ENCODE measurements at regions not wholly inside any gene's neighbourhood (a gene's known extent, or its start where the extent isn't known, plus 50 kb on each side); places are given as distances from the start of the nearest gene placed in this dataset.

GRCh38 chr3:107117156-107117555 is 260.1 kb upstream of the CCDC54 start:
- no peaks in the 10 kb centered on the region for H4K20me1 ChIP-seq
- H3K4me3 ChIP-seq = no peak overlapping the region
- H3K9ac ChIP-seq = no peak overlapping the region
- no peak overlapping the region for H3K4me2 ChIP-seq
- H3K9me3 ChIP-seq = no peaks in the 10 kb centered on the region
- no peaks in the 10 kb centered on the region for H3K36me3 ChIP-seq
- no peak overlapping the region for H3K27ac ChIP-seq
- H3K4me1 ChIP-seq = peaks cover 6% of the 10 kb centered on the region; the same call in 1 of the 2 replicates
- no peaks in the 10 kb centered on the region for H3K27me3 ChIP-seq
- TF ChIP-seq Cebpa-rat (IDR thresholded peaks at IDR 0.05) = no peak

DNA sequence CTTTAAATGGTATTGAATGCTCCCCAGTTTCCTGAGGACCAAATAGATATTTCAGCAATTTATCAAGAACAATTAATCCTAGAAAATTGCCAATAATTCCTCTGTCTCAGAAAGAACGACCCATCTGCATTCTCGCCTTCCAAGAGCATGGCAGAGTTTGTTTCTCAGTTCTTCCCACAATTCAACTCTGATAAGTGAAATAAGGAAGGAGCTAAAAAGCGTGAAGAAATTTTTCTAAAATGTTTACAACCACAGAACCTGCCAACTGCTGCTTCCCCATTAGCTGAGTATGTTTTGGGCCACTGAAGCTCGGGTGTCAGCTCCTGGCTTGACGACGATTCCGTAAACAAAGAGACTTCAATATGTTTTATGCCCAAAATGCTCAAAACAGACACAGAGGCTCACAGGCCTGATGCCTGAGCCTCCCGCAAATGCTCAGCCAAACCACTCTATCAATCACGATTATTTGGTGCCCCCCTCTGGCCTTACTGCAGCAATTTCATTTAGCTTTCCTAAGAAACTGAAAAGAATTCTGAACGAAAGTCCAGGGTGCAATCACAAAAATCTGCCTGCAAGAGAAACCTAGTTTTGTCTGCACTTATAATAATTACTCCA is 259.2 kb upstream of the CCDC54 start:
- H3K9me3 ChIP-seq = no peaks in the 10 kb centered on the region
- H3K4me3 ChIP-seq = no peak overlapping the region
- no peaks in the 10 kb centered on the region for H4K20me1 ChIP-seq
- no peaks in the 10 kb centered on the region for H3K36me3 ChIP-seq
- no peak overlapping the region for H3K27ac ChIP-seq
- H3K4me2 ChIP-seq = peak overlapping the region; percentile 16; the same call in 1 of the 2 replicates
- peak overlapping the region; percentile 11; the same call in 1 of the 2 replicates for H3K9ac ChIP-seq
- peaks cover 6% of the 10 kb centered on the region; the same call in 1 of the 2 replicates for H3K4me1 ChIP-seq
- H3K27me3 ChIP-seq = no peaks in the 10 kb centered on the region
- TF ChIP-seq Cebpa-rat (IDR thresholded peaks at IDR 0.05) = no peak

DNA sequence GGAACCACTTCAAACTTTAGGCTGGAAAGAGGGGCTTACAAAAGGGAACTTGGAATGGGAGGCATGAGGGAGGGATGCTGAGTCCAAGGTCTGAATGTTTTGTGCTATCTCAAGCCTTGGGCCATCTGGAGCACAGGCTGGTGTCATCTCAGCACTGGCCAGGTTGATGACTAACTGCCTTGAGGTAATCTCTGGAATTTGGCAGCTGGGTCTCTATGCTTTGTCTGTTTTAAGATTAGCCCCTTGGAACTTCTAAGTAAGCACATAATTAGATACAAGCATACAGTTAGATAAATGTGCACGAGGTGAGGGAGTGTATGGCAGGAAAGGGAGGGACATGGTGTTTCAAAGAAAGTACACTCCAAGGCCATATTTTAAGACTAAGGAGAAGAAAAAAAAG is 252.4 kb upstream of the CCDC54 start:
- TF ChIP-seq Cebpa-rat (IDR thresholded peaks at IDR 0.05) = no peak
- Histone ChIP-seq H3K9ac (no peak overlapping the region), H3K27ac (no peak overlapping the region), H3K4me2 (no peak overlapping the region), H3K4me3 (no peak overlapping the region), H3K36me3 (no peaks in the 10 kb centered on the region), H3K9me3 (no peaks in the 10 kb centered on the region), H4K20me1 (no peaks in the 10 kb centered on the region), H3K4me1 (no peaks in the 10 kb centered on the region), H3K27me3 (no peaks in the 10 kb centered on the region)

GRCh38 chr3:107128946-107129345 is 248.3 kb upstream of the CCDC54 start:
- H3K27me3 ChIP-seq = no peaks in the 10 kb centered on the region
- no peak overlapping the region for H3K4me3 ChIP-seq
- no peak overlapping the region for H3K27ac ChIP-seq
- H4K20me1 ChIP-seq = no peaks in the 10 kb centered on the region
- H3K4me1 ChIP-seq = no peaks in the 10 kb centered on the region
- TF ChIP-seq Cebpa-rat (IDR thresholded peaks at IDR 0.05) = no peak
- H3K9ac ChIP-seq = no peak overlapping the region
- no peaks in the 10 kb centered on the region for H3K36me3 ChIP-seq
- no peaks in the 10 kb centered on the region; the same call in 1 of the 2 replicates for H3K9me3 ChIP-seq
- no peak overlapping the region for H3K4me2 ChIP-seq

- H3K4me2 ChIP-seq = no peak overlapping the region
- H3K27me3 ChIP-seq = no peaks in the 10 kb centered on the region
- H3K9me3 ChIP-seq = no peaks in the 10 kb centered on the region; the same call in 1 of the 2 replicates
- H3K36me3 ChIP-seq = no peaks in the 10 kb centered on the region
- no peak overlapping the region for H3K27ac ChIP-seq
- TF ChIP-seq Cebpa-rat (IDR thresholded peaks at IDR 0.05) = no peak
- no peaks in the 10 kb centered on the region for H3K4me1 ChIP-seq
- H4K20me1 ChIP-seq = no peaks in the 10 kb centered on the region
- no peak overlapping the region for H3K4me3 ChIP-seq
- no peak overlapping the region for H3K9ac ChIP-seq
Measured at GRCh38 chr3:107130089-107130700, 247.0 kb upstream of the CCDC54 start.

DNA sequence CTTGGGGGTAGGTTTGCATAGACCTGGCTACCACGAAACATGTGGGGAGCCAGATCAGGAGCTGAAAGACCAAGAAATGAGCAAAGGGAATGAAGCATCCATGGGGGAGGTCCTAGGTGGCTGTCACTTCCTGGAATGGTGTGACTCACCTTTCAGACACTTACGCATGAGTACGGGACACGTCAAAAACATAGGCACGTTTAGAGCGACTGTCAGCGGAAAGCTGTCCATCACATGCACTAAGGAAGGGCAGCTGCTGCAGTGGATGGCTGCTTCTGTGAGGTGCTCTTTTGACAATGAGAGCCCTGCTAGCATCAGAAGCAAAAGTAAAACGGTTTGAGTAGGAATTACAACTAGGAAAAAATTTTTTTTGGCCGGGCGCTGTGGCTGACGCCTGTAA is 244.6 kb upstream of the CCDC54 start:
- TF ChIP-seq Cebpa-rat (IDR thresholded peaks at IDR 0.05) = no peak
- Histone ChIP-seq H3K36me3 (no peaks in the 10 kb centered on the region), H4K20me1 (no peaks in the 10 kb centered on the region), H3K9me3 (no peaks in the 10 kb centered on the region; the same call in 1 of the 2 replicates), H3K4me1 (no peaks in the 10 kb centered on the region), H3K27me3 (no peaks in the 10 kb centered on the region), H3K9ac (no peak overlapping the region), H3K4me2 (no peak overlapping the region), H3K27ac (no peak overlapping the region), H3K4me3 (no peak overlapping the region)

DNA sequence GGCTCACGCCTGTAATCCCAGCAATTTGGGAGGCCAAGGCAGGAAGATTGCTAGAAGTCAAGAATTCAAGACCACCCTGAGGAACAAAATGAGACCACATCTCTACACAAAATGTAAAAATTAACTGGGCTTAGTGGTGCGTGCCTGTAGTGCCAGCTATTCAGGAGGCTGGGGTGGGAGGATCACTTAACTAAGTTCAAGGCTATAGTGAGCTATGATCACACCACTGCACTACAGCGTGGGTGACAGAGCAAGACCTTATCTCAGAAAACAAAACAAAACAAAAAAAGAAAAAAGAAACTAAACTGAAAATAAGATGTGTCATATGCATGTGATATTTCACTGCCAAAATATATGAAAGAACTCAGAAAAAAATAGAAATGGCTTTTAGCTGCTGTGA is 243.3 kb upstream of the CCDC54 start:
- Histone ChIP-seq H3K4me2 (no peak overlapping the region), H3K36me3 (no peaks in the 10 kb centered on the region), H4K20me1 (no peaks in the 10 kb centered on the region), H3K27ac (no peak overlapping the region), H3K4me1 (no peaks in the 10 kb centered on the region), H3K9me3 (no peaks in the 10 kb centered on the region; the same call in 1 of the 2 replicates), H3K27me3 (no peaks in the 10 kb centered on the region), H3K9ac (no peak overlapping the region), H3K4me3 (no peak overlapping the region)
- no peak for TF ChIP-seq Cebpa-rat (IDR thresholded peaks at IDR 0.05)

DNA sequence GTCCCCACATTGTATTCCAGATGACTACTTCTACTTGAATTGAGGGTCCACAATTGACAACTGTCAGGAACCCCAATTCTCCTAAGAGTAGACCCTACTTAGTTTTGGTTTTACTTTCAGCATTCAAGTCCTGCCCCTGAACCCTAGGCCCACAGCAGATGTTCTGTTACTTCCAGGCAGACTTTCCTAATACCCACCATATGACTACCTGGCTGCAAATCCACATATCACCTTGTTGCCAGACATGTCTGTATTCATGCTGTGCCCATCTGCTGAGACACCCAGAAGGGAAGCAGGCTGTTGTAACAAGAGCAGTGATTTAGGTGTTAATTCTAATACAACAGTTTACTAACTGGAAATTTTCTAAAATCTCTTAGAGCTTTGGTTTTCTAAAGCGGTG is 235.1 kb upstream of the CCDC54 start:
- no peaks in the 10 kb centered on the region for H4K20me1 ChIP-seq
- no peak overlapping the region for H3K9ac ChIP-seq
- TF ChIP-seq Cebpa-rat (IDR thresholded peaks at IDR 0.05) = no peak
- H3K27me3 ChIP-seq = no peaks in the 10 kb centered on the region
- no peak overlapping the region for H3K4me2 ChIP-seq
- no peak overlapping the region for H3K4me3 ChIP-seq
- H3K4me1 ChIP-seq = peaks cover 18% of the 10 kb centered on the region
- no peaks in the 10 kb centered on the region for H3K36me3 ChIP-seq
- H3K27ac ChIP-seq = no peak overlapping the region
- H3K9me3 ChIP-seq = peaks cover 9% of the 10 kb centered on the region

GRCh38 chr3:107142786-107143575 is 234.3 kb upstream of the CCDC54 start:
- no peaks in the 10 kb centered on the region for H4K20me1 ChIP-seq
- H3K27ac ChIP-seq = no peak overlapping the region
- peaks cover 9% of the 10 kb centered on the region for H3K9me3 ChIP-seq
- peak overlapping the region; percentile 16; the same call in 1 of the 2 replicates for H3K4me2 ChIP-seq
- H3K9ac ChIP-seq = no peak overlapping the region
- peaks cover 18% of the 10 kb centered on the region for H3K4me1 ChIP-seq
- no peak for TF ChIP-seq Cebpa-rat (IDR thresholded peaks at IDR 0.05)
- no peaks in the 10 kb centered on the region for H3K36me3 ChIP-seq
- H3K4me3 ChIP-seq = no peak overlapping the region
- no peaks in the 10 kb centered on the region for H3K27me3 ChIP-seq

DNA sequence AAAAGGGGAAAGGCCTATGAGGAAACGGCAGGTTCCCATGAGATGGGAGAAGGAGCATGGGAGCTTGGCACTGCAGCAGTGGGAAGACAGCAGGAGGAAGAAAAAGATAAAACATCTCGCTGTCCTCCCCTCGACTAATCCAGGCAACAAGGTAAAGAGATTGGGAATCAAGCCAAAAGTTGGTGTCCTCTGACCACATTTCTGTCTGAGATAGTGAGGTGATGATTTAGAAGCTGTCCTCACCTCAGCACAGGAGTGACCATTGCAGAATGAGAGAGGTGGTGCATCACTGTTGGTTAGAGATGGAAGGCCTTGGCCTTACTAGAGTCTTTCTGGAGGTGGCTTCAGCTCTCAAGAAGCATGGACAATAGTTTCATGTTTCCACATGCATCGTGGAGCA is 226.6 kb upstream of the CCDC54 start:
- no peak overlapping the region for H3K4me3 ChIP-seq
- H3K36me3 ChIP-seq = no peaks in the 10 kb centered on the region
- H3K27ac ChIP-seq = no peak overlapping the region
- no peak overlapping the region for H3K9ac ChIP-seq
- H3K27me3 ChIP-seq = no peaks in the 10 kb centered on the region
- H3K4me1 ChIP-seq = no peaks in the 10 kb centered on the region
- no peak for TF ChIP-seq Cebpa-rat (IDR thresholded peaks at IDR 0.05)
- H4K20me1 ChIP-seq = no peaks in the 10 kb centered on the region
- H3K4me2 ChIP-seq = no peak overlapping the region
- 0 out of 2 replicates have a peak, but pooled peaks cover under 1% of the 10 kb centered on the region for H3K9me3 ChIP-seq

All from BLaER1 (cell line).